ENCODE measurements at regions not wholly inside any gene's neighbourhood (a gene's known extent, or its start where the extent isn't known, plus 50 kb on each side); places are given as distances from the start of the nearest gene placed in this dataset.

GRCh38 chr10:29214551-29214950 lies 74.3 kb upstream of the LYZL1 start:
- no peak for DNase-seq
- no peak for TF ChIP-seq CTCF (IDR thresholded peaks at IDR 0.05; ENCODE audit: low read depth, low read length)
- H3K4me3 ChIP-seq (ENCODE audit: low read depth, low read length) = no peak overlapping the region
- H3K36me3 ChIP-seq = no peaks in the 10 kb centered on the region
- no peak overlapping the region for H3K27ac ChIP-seq
- no peaks in the 10 kb centered on the region for H3K27me3 ChIP-seq (ENCODE audit: insufficient read depth, low read depth, severe bottlenecking)
- no peaks in the 10 kb centered on the region for H3K9me3 ChIP-seq (ENCODE audit: severe bottlenecking)

- TF ChIP-seq CTCF (IDR thresholded peaks at IDR 0.05; ENCODE audit: low read depth, low read length) = no peak
- no peak for DNase-seq
- no peaks in the 10 kb centered on the region for H3K36me3 ChIP-seq
- no peaks in the 10 kb centered on the region for H3K27me3 ChIP-seq (ENCODE audit: insufficient read depth, low read depth, severe bottlenecking)
- no peak overlapping the region for H3K27ac ChIP-seq
- H3K4me3 ChIP-seq (ENCODE audit: low read depth, low read length) = no peak overlapping the region
- H3K9me3 ChIP-seq (ENCODE audit: severe bottlenecking) = no peaks in the 10 kb centered on the region
These were observed 71.6 kb upstream of the LYZL1 start for GRCh38 chr10:29217292-29217738.

- H3K4me3 ChIP-seq (ENCODE audit: low read depth, low read length) = no peak overlapping the region
- no peak for TF ChIP-seq CTCF (IDR thresholded peaks at IDR 0.05; ENCODE audit: low read depth, low read length)
- DNase-seq = no peak
- no peak overlapping the region for H3K27ac ChIP-seq
- no peaks in the 10 kb centered on the region for H3K36me3 ChIP-seq
- H3K9me3 ChIP-seq (ENCODE audit: severe bottlenecking) = no peaks in the 10 kb centered on the region
- no peaks in the 10 kb centered on the region for H3K27me3 ChIP-seq (ENCODE audit: insufficient read depth, low read depth, severe bottlenecking)
These were observed 65.5 kb upstream of the LYZL1 start for GRCh38 chr10:29223326-29223725.

GRCh38 chr10:29224631-29225030 lies 64.2 kb upstream of the LYZL1 start:
- no peak overlapping the region for H3K4me3 ChIP-seq (ENCODE audit: low read depth, low read length)
- TF ChIP-seq CTCF (IDR thresholded peaks at IDR 0.05; ENCODE audit: low read depth, low read length) = no peak
- no peaks in the 10 kb centered on the region for H3K36me3 ChIP-seq
- no peaks in the 10 kb centered on the region for H3K9me3 ChIP-seq (ENCODE audit: severe bottlenecking)
- no peak overlapping the region for H3K27ac ChIP-seq
- no peak for DNase-seq
- H3K27me3 ChIP-seq (ENCODE audit: insufficient read depth, low read depth, severe bottlenecking) = no peaks in the 10 kb centered on the region

GRCh38 chr10:29227201-29227600 lies 61.7 kb upstream of the LYZL1 start:
- H3K27me3 ChIP-seq (ENCODE audit: insufficient read depth, low read depth, severe bottlenecking) = no peaks in the 10 kb centered on the region
- H3K27ac ChIP-seq = no peak overlapping the region
- no peaks in the 10 kb centered on the region for H3K36me3 ChIP-seq
- TF ChIP-seq CTCF (IDR thresholded peaks at IDR 0.05; ENCODE audit: low read depth, low read length) = no peak
- no peak overlapping the region for H3K4me3 ChIP-seq (ENCODE audit: low read depth, low read length)
- no peaks in the 10 kb centered on the region for H3K9me3 ChIP-seq (ENCODE audit: severe bottlenecking)
- no peak for DNase-seq

- Histone ChIP-seq H3K27me3 (ENCODE audit: insufficient read depth, low read depth, severe bottlenecking) (no peaks in the 10 kb centered on the region), H3K4me3 (ENCODE audit: low read depth, low read length) (no peak overlapping the region), H3K36me3 (no peaks in the 10 kb centered on the region), H3K27ac (no peak overlapping the region), H3K9me3 (ENCODE audit: severe bottlenecking) (no peaks in the 10 kb centered on the region)
- no peak for DNase-seq
- no peak for TF ChIP-seq CTCF (IDR thresholded peaks at IDR 0.05; ENCODE audit: low read depth, low read length)
These were observed 60.3 kb upstream of the LYZL1 start for GRCh38 chr10:29228562-29228961.

Data from WERI-Rb-1 (cell line).